DOHH2 (cell line): ENCODE measurements at regions not wholly inside any gene's neighbourhood (a gene's known extent, or its start where the extent isn't known, plus 50 kb on each side); places are given as distances from the start of the nearest gene placed in this dataset.

ENCODE experiments used
- H3F3A ChIP-seq: fragments of 200-600 bp; sonication (generic), shearing (Covaris generic); 2 replicates; pipeline ENCODE4 v1.6.0; 2016; ENCODE audit warnings: antibody characterized with exemption, mild to moderate bottlenecking; ENCODE audit not compliant: control insufficient read depth, insufficient read depth
- H3K27ac ChIP-seq: fragments of 200-600 bp; sonication (generic); 2 replicates; pipeline ENCODE4 v1.5.1; 2014; ENCODE audit warnings: low read depth, mild to moderate bottlenecking, low read length, moderate library complexity
- H3K27me3 ChIP-seq: fragments of 200-600 bp; sonication (generic); 2 replicates; pipeline ENCODE4 v1.6.1; 2014; ENCODE audit warnings: mild to moderate bottlenecking, low read length, mixed read lengths; ENCODE audit not compliant: control insufficient read depth
- H3K36me3 ChIP-seq: fragments of 200-600 bp; sonication (generic); 2 replicates; pipeline ENCODE4 v1.6.1; 2014; ENCODE audit warnings: mild to moderate bottlenecking, low read length, moderate library complexity, mixed read lengths; ENCODE audit not compliant: control insufficient read depth
- H3K4me1 ChIP-seq: fragments of 200-600 bp; sonication (generic); 2 replicates; pipeline ENCODE4 v1.6.1; 2014; ENCODE audit warnings: mild to moderate bottlenecking, low read length, mixed read lengths; ENCODE audit not compliant: control insufficient read depth
- H3K4me2 ChIP-seq: fragments of 200-600 bp; sonication (generic); 2 replicates; pipeline ENCODE4 v1.6.0; 2014; ENCODE audit warnings: mild to moderate bottlenecking, low read length, moderate library complexity
- H3K4me3 ChIP-seq: fragments of 200-600 bp; sonication (generic); 2 replicates; pipeline ENCODE4 v1.5.1; 2014; ENCODE audit warnings: mild to moderate bottlenecking, low read length, mixed read lengths
- H3K79me2 ChIP-seq: fragments of 200-600 bp; sonication (generic); 2 replicates; pipeline ENCODE4 v1.6.1; 2014; ENCODE audit warnings: mild to moderate bottlenecking, low read length, mixed read lengths; ENCODE audit not compliant: control insufficient read depth
- H3K9me2 ChIP-seq: fragments of 200-600 bp; sonication (generic); replicated peaks from 2 replicates; pipeline ENCODE4 v1.6.1; 2014; ENCODE audit warnings: mild to moderate bottlenecking, low read length, mixed read lengths; ENCODE audit not compliant: control insufficient read depth
- H3K9me3 ChIP-seq: fragments of 200-600 bp; sonication (generic); 2 replicates; pipeline ENCODE4 v1.6.1; 2014; ENCODE audit warnings: antibody characterized with exemption, low read length, mixed read lengths; ENCODE audit not compliant: control insufficient read depth, insufficient read depth
- H4K20me1 ChIP-seq: fragments of 200-600 bp; sonication (generic); 2 replicates; pipeline ENCODE4 v1.6.0; 2014; ENCODE audit warnings: low read depth, mild to moderate bottlenecking, antibody characterized with exemption, low read length, moderate library complexity; ENCODE audit not compliant: control insufficient read depth, insufficient read depth
- EZH2phosphoT487 ChIP-seq: fragments of 200-600 bp; sonication (generic); IDR thresholded peaks from 2 replicates; pipeline ENCODE4 v1.6.1; 2017; ENCODE audit warnings: borderline replicate concordance, mild to moderate bottlenecking, antibody characterized with exemption, low read length, moderate library complexity, mixed read lengths
- TF ChIP-seq, protein P1 (sequence below): fragments of 200-600 bp; sonication (generic); IDR thresholded peaks from one replicate; pipeline ENCODE4 v1.5.1; 2014; ENCODE audit warnings: antibody characterized with exemption, mild to moderate bottlenecking, low read depth, low read length; ENCODE audit not compliant: poor library complexity, severe bottlenecking

DNA sequence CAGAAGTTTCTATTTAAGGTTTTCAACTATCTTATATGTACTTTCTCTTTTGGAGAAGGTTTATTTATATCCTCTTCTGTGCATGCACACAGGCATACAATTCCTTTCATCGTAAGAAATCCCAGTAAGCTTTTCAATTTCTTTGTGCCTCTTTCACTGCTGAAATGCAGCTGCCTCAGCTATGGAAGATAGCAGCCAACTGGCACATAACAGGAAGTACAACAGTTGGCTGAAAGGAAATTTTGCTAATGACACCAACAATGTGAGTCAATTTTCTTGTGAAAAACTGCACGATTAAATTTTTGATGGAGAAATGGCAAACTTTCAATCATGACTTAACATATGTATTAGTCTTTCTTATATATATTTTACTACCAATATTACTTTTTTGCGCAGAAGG is 74.5 kb upstream of the PAQR3 start:
- Histone ChIP-seq H3K4me2 (no peak overlapping the region), H3K36me3 (no peaks in the 10 kb centered on the region), H3K9me3 (no peaks in the 10 kb centered on the region), H3K9me2 (no peaks in the 10 kb centered on the region), H3F3A (no peaks in the 10 kb centered on the region), H3K4me3 (no peak overlapping the region), H3K79me2 (no peaks in the 10 kb centered on the region), H3K27ac (no peak overlapping the region), H3K4me1 (no peaks in the 10 kb centered on the region), H3K27me3 (no peaks in the 10 kb centered on the region), H4K20me1 (no peaks in the 10 kb centered on the region)
- no peak for TF ChIP-seq EZH2phosphoT487
- TF ChIP-seq, protein P1, sequence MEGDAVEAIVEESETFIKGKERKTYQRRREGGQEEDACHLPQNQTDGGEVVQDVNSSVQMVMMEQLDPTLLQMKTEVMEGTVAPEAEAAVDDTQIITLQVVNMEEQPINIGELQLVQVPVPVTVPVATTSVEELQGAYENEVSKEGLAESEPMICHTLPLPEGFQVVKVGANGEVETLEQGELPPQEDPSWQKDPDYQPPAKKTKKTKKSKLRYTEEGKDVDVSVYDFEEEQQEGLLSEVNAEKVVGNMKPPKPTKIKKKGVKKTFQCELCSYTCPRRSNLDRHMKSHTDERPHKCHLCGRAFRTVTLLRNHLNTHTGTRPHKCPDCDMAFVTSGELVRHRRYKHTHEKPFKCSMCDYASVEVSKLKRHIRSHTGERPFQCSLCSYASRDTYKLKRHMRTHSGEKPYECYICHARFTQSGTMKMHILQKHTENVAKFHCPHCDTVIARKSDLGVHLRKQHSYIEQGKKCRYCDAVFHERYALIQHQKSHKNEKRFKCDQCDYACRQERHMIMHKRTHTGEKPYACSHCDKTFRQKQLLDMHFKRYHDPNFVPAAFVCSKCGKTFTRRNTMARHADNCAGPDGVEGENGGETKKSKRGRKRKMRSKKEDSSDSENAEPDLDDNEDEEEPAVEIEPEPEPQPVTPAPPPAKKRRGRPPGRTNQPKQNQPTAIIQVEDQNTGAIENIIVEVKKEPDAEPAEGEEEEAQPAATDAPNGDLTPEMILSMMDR, result no peak

- TF ChIP-seq EZH2phosphoT487, result no peak
- TF ChIP-seq, protein P1, result no peak
- H3K79me2 ChIP-seq, result no peaks in the 10 kb centered on the region
- no peaks in the 10 kb centered on the region for H3K4me1 ChIP-seq
- H3K4me3 ChIP-seq, result no peak overlapping the region
- H3K27ac ChIP-seq, result no peak overlapping the region
- H3K9me3 ChIP-seq, result no peaks in the 10 kb centered on the region
- H4K20me1 ChIP-seq, result no peaks in the 10 kb centered on the region
- no peaks in the 10 kb centered on the region for H3K9me2 ChIP-seq
- no peaks in the 10 kb centered on the region for H3F3A ChIP-seq
- H3K36me3 ChIP-seq, result no peaks in the 10 kb centered on the region
- H3K27me3 ChIP-seq, result peaks cover 3% of the 10 kb centered on the region; the same call in 1 of the 2 replicates
- H3K4me2 ChIP-seq, result no peak overlapping the region
Measured at GRCh38 chr4:78990938-78991810, 51.9 kb upstream of the PAQR3 start.

GRCh38 chr4:78989697-78990270 is 50.5 kb upstream of the PAQR3 start:
- Histone ChIP-seq H3K27ac (no peak overlapping the region), H3K27me3 (peaks cover 9% of the 10 kb centered on the region), H3K4me2 (no peak overlapping the region), H3K4me3 (no peak overlapping the region), H3K79me2 (no peaks in the 10 kb centered on the region), H3K4me1 (no peaks in the 10 kb centered on the region), H3K9me2 (no peaks in the 10 kb centered on the region), H4K20me1 (no peaks in the 10 kb centered on the region), H3K9me3 (no peaks in the 10 kb centered on the region), H3K36me3 (no peaks in the 10 kb centered on the region), H3F3A (no peaks in the 10 kb centered on the region)
- TF ChIP-seq, protein P1, result no peak
- TF ChIP-seq EZH2phosphoT487, result no peak
